ENCODE measurements at regions not wholly inside any gene's neighbourhood (a gene's known extent, or its start where the extent isn't known, plus 50 kb on each side); places are given as distances from the start of the nearest gene placed in this dataset. TPM values are rescaled to one million over a fixed set of nuclear protein-coding genes. Genes with fewer than 3 reads are reported as not detected.

DNA sequence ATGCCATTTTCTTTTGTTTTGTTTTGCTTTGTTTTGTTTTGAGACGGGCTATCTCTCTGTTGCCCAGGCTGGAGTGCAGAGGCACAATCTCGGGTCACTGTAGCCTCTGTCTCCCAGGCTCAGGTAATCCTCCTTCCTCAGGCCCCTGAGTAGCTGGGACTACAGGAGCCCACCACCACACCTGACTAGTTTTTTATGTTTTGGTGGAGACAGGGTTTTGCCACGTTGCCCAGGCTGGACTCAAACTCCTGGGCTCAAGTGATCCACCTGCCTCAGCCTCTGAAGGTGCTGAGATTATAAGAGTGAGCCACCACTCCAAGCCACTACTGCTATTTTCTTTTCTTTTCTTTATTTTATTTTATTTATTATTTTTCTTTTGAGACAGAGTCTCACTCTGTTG, 54.0 kb upstream of the S1PR3 start:
- peaks cover 2% of the 10 kb centered on the region; the same call in 1 of the 2 replicates for H3K27me3 ChIP-seq (ENCODE audit: control insufficient read depth, insufficient read depth, low read length)
- CTCF ChIA-PET = no interaction called here
- H3K36me3 ChIP-seq (ENCODE audit: control insufficient read depth, insufficient read depth, low read length) = no peaks in the 10 kb centered on the region
- DNase-seq (ENCODE audit: low read depth) = no peak
- TF ChIP-seq, protein P1, sequence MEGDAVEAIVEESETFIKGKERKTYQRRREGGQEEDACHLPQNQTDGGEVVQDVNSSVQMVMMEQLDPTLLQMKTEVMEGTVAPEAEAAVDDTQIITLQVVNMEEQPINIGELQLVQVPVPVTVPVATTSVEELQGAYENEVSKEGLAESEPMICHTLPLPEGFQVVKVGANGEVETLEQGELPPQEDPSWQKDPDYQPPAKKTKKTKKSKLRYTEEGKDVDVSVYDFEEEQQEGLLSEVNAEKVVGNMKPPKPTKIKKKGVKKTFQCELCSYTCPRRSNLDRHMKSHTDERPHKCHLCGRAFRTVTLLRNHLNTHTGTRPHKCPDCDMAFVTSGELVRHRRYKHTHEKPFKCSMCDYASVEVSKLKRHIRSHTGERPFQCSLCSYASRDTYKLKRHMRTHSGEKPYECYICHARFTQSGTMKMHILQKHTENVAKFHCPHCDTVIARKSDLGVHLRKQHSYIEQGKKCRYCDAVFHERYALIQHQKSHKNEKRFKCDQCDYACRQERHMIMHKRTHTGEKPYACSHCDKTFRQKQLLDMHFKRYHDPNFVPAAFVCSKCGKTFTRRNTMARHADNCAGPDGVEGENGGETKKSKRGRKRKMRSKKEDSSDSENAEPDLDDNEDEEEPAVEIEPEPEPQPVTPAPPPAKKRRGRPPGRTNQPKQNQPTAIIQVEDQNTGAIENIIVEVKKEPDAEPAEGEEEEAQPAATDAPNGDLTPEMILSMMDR (IDR thresholded peaks at IDR 0.05; ENCODE audit: insufficient read depth, low read depth, low read length) = no peak
- H3K4me3 ChIP-seq (ENCODE audit: low read depth, low read length) = no peak overlapping the region
- POLR2A ChIA-PET = interaction anchor here (0.5 kb wide), 1 partner anchor 13 kb away, joined by 3 read pairs; no protein-coding TSS in a partner anchor

- POLR2A ChIA-PET = no interaction called here
- Histone ChIP-seq H3K4me3 (ENCODE audit: low read depth, low read length) (no peak overlapping the region), H3K36me3 (ENCODE audit: control insufficient read depth, insufficient read depth, low read length) (no peaks in the 10 kb centered on the region), H3K27me3 (ENCODE audit: control insufficient read depth, insufficient read depth, low read length) (no peaks in the 10 kb centered on the region)
- DNase-seq (ENCODE audit: low read depth) = no peak
- CTCF ChIA-PET = no interaction called here
- TF ChIP-seq, protein P1 (IDR thresholded peaks at IDR 0.05; ENCODE audit: insufficient read depth, low read depth, low read length) = no peak
Observed at GRCh38 chr9:88938189-88938588, 53.1 kb upstream of the S1PR3 start.

Small RNAs in the stretch of these regions (small RNA-seq; reads per million reads assigned to genes)
- gene MIR4289 (ENCODE audit: insufficient read length, low read depth, low replicate concordance) = not detected

Data from BJ (cell line).